Spleen (tissue), 11 donors: ENCODE measurements at regions not wholly inside any gene's neighbourhood (a gene's known extent, or its start where the extent isn't known, plus 50 kb on each side); places are given as distances from the start of the nearest gene placed in this dataset.

Experiments
- DNase-seq: peaks from one replicate; pipeline ENCODE4 v3.0.0-alpha.2; 2020
- H3K27ac ChIP-seq, 8 donors: fragments of 200-600 bp; sonication (generic) in 7 of 8; 1 replicate in 4 of 8; 2 replicates in 4 of 8; pipeline versions ENCODE4 v1.5.0 to v1.8.0; 2016 to 2021; ENCODE audit warnings: inconsistent platforms in 4 of 8, mild to moderate bottlenecking in 4 of 8, moderate library complexity in 1 of 8
- H3K27me3 ChIP-seq, 7 donors: fragments of 200-600 bp; sonication (generic) in 6 of 7; replicated peaks in 1 of 7; 1 replicate in 4 of 7; 2 replicates in 3 of 7; pipeline versions ENCODE4 v1.5.0 to v1.8.0; 2016 to 2021; ENCODE audit warnings: inconsistent platforms in 3 of 7, mild to moderate bottlenecking in 1 of 7
- H3K36me3 ChIP-seq, 6 donors: fragments of 200-600 bp; sonication (generic) in 5 of 6; 1 replicate in 4 of 6; 2 replicates in 2 of 6; pipeline versions ENCODE4 v1.5.0 to v1.8.0; 2016 to 2021; ENCODE audit warnings: inconsistent platforms in 2 of 6
- H3K4me1 ChIP-seq, 6 donors: fragments of 200-600 bp; sonication (generic) in 5 of 6; 1 replicate in 3 of 6; 2 replicates in 3 of 6; pipeline versions ENCODE4 v1.5.0 to v1.8.0; 2016 to 2021; ENCODE audit warnings: inconsistent platforms in 3 of 6
- H3K4me3 ChIP-seq, 8 donors: fragments of 200-600 bp; sonication (generic) in 7 of 8; 1 replicate in 4 of 8; 2 replicates in 4 of 8; pipeline versions ENCODE4 v1.5.0 to v1.8.0; 2016 to 2021; ENCODE audit warnings: inconsistent platforms in 4 of 8, mild to moderate bottlenecking in 4 of 8, moderate library complexity in 2 of 8
- H3K9me3 ChIP-seq, 8 donors: fragments of 200-600 bp; sonication (generic) in 7 of 8; 1 replicate in 4 of 8; 2 replicates in 4 of 8; pipeline versions ENCODE4 v1.5.0 to v1.8.0; 2016 to 2021; ENCODE audit warnings: inconsistent platforms in 4 of 8
- CTCF ChIP-seq, 11 experiments: fragments of 200-600 bp in 7 of 11; fragments of 450-650 bp in 4 of 11; sonication (generic) in 4 of 11; IDR thresholded peaks in 8 of 11; conservative IDR thresholded peaks in 3 of 11; 1 replicate in 7 of 11; 2 replicates in 4 of 11; pipeline versions ENCODE4 v1.4.0 to v1.8.0; 2016 to 2021; ENCODE audit warnings: antibody characterized with exemption in 11 of 11, inconsistent platforms in 4 of 11, mild to moderate bottlenecking in 1 of 11
- POLR2A ChIP-seq, 3 donors: fragments of 450-650 bp; IDR thresholded peaks; one replicate each; pipeline ENCODE4 v1.5.1; 2017; ENCODE audit warnings: antibody characterized with exemption in 3 of 3, mild to moderate bottlenecking in 1 of 3
- POLR2AphosphoS5 ChIP-seq, 3 donors: sonication (generic); formaldehyde crosslinking; IDR thresholded peaks; one replicate each; pipeline ENCODE4 v1.5.1; 2017; ENCODE audit warnings: antibody characterized with exemption in 3 of 3
- WGBS, 5 donors: extraction: QIAGEN DNeasy Blood & Tissue Kit in 3 of 5; methylation state at CpG; one replicate each; pipeline versions ENCODE4 v1.1.5 to v1.1.7; 2013 to 2018; 5-methylcytosine and 5-hydroxymethylcytosine counted together
- intact Hi-C: fragments of 100-400 bp; cut with DNase I; formaldehyde crosslinking; loops from one replicate; pipeline ENCODE4 v1.15.0; 2023; ENCODE audit warnings: low total_unique reads
- donor health status: healthy with polysubstance abuse.
- donor health status: DM: no; HTN: no; CAD: no; lungs with moderate emphysema.
- donor health status: DM: no; HTN: no; CAD: no.
- donor health status: Bipolar disorder and iron deficiency.
- donor health status: healthy.
- donor health status: DM: no; HTN: no; CAD: no.
- donor health status: DM: yes; HTN: yes; CAD: no.

- intact Hi-C loops = no loop called here
- no peak for TF ChIP-seq POLR2AphosphoS5 (IDR thresholded peaks at IDR 0.05)
- no peak for TF ChIP-seq CTCF (IDR thresholded peaks at IDR 0.05 in 8 of 11, conservative IDR thresholded peaks at IDR 0.05 in 3 of 11)
- no peak for TF ChIP-seq POLR2A (IDR thresholded peaks at IDR 0.05)
- 37 to 61% (median 44%) methylated on average over 1 of the region's 1 CpG for WGBS, 5 donors
- Histone ChIP-seq H3K27me3 (no peaks in the 10 kb centered on the region), H3K9me3 (no peaks in the 10 kb centered on the region), H3K27ac (no peak overlapping the region), H3K4me1 (no peaks in the 10 kb centered on the region), H3K36me3 (no peaks in the 10 kb centered on the region), H3K4me3 (no peak overlapping the region)
- DNase-seq = no peak
Measured at GRCh38 chr9:27954858-27955257, 381.6 kb upstream of the C9orf72 start.

GRCh38 chr9:27963836-27964235 is 390.6 kb upstream of the C9orf72 start:
- DNase-seq = no peak
- no peak overlapping the region for H3K4me3 ChIP-seq
- no peaks in the 10 kb centered on the region for H3K4me1 ChIP-seq
- no peak for TF ChIP-seq POLR2AphosphoS5 (IDR thresholded peaks at IDR 0.05)
- no peak for TF ChIP-seq CTCF (IDR thresholded peaks at IDR 0.05 in 8 of 11, conservative IDR thresholded peaks at IDR 0.05 in 3 of 11)
- no peak for TF ChIP-seq POLR2A (IDR thresholded peaks at IDR 0.05)
- no peaks in the 10 kb centered on the region for H3K27me3 ChIP-seq
- H3K27ac ChIP-seq = no peak overlapping the region
- intact Hi-C loops = no loop called here
- H3K36me3 ChIP-seq = no peaks in the 10 kb centered on the region
- H3K9me3 ChIP-seq = peaks cover 0 to 4% (median 0%) of the 10 kb centered on the region in 8 donors

- H3K4me3 ChIP-seq = no peak overlapping the region
- DNase-seq = no peak
- 73 to 80% (median 78%) methylated on average over 2 of the region's 2 CpGs for WGBS, 5 donors
- H3K36me3 ChIP-seq = no peaks in the 10 kb centered on the region
- no peak for TF ChIP-seq CTCF (IDR thresholded peaks at IDR 0.05 in 8 of 11, conservative IDR thresholded peaks at IDR 0.05 in 3 of 11)
- no peak for TF ChIP-seq POLR2A (IDR thresholded peaks at IDR 0.05)
- no peak for TF ChIP-seq POLR2AphosphoS5 (IDR thresholded peaks at IDR 0.05)
- no peaks in the 10 kb centered on the region for H3K4me1 ChIP-seq
- no peak overlapping the region for H3K27ac ChIP-seq
- no peaks in the 10 kb centered on the region for H3K27me3 ChIP-seq
- intact Hi-C loops = no loop called here
- H3K9me3 ChIP-seq = peaks cover 0 to 4% (median 0%) of the 10 kb centered on the region in 8 donors
Measured at GRCh38 chr9:27967210-27967609, 393.9 kb upstream of the C9orf72 start.

GRCh38 chr9:27977931-27978330 is 404.6 kb upstream of the C9orf72 start:
- Histone ChIP-seq H3K27me3 (no peaks in the 10 kb centered on the region), H3K4me3 (no peak overlapping the region), H3K9me3 (no peaks in the 10 kb centered on the region), H3K36me3 (no peaks in the 10 kb centered on the region), H3K4me1 (no peaks in the 10 kb centered on the region), H3K27ac (no peak overlapping the region)
- TF ChIP-seq CTCF (IDR thresholded peaks at IDR 0.05 in 8 of 11, conservative IDR thresholded peaks at IDR 0.05 in 3 of 11) (no peak), POLR2A (IDR thresholded peaks at IDR 0.05) (no peak), POLR2AphosphoS5 (IDR thresholded peaks at IDR 0.05) (no peak)
- no peak for DNase-seq
- intact Hi-C loops = no loop called here
- 70 to 82% (median 80%) methylated on average over 3 of the region's 3 CpGs for WGBS, 5 donors
